ENCODE measurements at regions not wholly inside any gene's neighbourhood (a gene's known extent, or its start where the extent isn't known, plus 50 kb on each side); places are given as distances from the start of the nearest gene placed in this dataset.

GRCh38 chr11:122287401-122287800, 171.4 kb upstream of the BLID start:
- TF ChIP-seq CTCF (IDR thresholded peaks at IDR 0.05 in 2 of 3, conservative IDR thresholded peaks at IDR 0.05 in 1 of 3; ENCODE audit: borderline replicate concordance in 1 of 3, insufficient read depth in 1 of 3, low read depth in 2 of 3, low read length in 2 of 3) (no peak), MAX (IDR thresholded peaks at IDR 0.05) (no peak), POLR2AphosphoS5 (IDR thresholded peaks at IDR 0.05; ENCODE audit: low read depth, low read length) (no peak), POLR2A (IDR thresholded peaks at IDR 0.05; ENCODE audit: borderline replicate concordance, extremely low read depth, insufficient read depth, insufficient read length) (no peak), CEBPB (IDR thresholded peaks at IDR 0.05; ENCODE audit: low read depth) (no peak), REST (IDR thresholded peaks at IDR 0.05; ENCODE audit: low read depth) (no peak), ZBTB33 (IDR thresholded peaks at IDR 0.05; ENCODE audit: extremely low read depth, insufficient replicate concordance, low read length) (no peak), EZH2 (IDR thresholded peaks at IDR 0.05) (no peak), ELF1 (IDR thresholded peaks at IDR 0.05; ENCODE audit: borderline replicate concordance, low read depth) (no peak), RAD21 (IDR thresholded peaks at IDR 0.05; ENCODE audit: low read depth) (no peak), EZH2phosphoT487 (IDR thresholded peaks at IDR 0.05; ENCODE audit: borderline replicate concordance) (no peak), ZNF274 (IDR thresholded peaks at IDR 0.05; ENCODE audit: low read depth, low read length) (no peak)

Measured in HCT116 (cell line).